GM19043 (cell line): ENCODE measurements at regions not wholly inside any gene's neighbourhood (a gene's known extent, or its start where the extent isn't known, plus 50 kb on each side); places are given as distances from the start of the nearest gene placed in this dataset.

Experiments
- ATAC-seq: cut with Tn5 transposase; IDR thresholded peaks from one replicate; pipeline ENCODE4 v1.9.1; 2021; ENCODE audit warnings: low read depth; ENCODE audit not compliant: unreplicated experiment

GRCh38 chr10:78404296-78404695 is 370.6 kb downstream of the RPS24 start:
- no peak for ATAC-seq

GRCh38 chr10:78405231-78405630 is 371.6 kb downstream of the RPS24 start:
- no peak for ATAC-seq

DNA sequence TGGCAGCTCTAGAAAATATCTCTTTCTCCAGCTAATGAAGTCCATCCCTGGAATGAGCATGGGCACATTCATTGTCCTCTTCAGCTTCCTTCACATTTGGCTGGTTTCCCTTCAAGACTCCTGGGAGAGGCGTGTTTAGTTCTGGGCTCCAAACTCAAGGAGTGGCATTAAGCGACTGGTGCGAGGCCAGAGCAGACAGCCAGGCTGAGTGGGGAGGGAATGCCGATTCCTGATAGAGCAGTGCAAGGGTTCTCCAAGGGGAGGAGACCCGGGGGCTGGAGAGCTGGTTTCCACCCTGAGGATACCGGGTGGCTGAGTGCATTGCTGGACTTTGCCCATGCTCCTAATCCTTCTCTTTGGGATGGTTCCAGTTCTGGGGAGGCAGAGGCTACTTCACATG is 372.1 kb downstream of the RPS24 start:
- ATAC-seq = no peak

- no peak for ATAC-seq
These were observed 373.0 kb downstream of the RPS24 start for GRCh38 chr10:78406648-78407008.

GRCh38 chr10:78407009-78407711 is 373.5 kb downstream of the RPS24 start:
- no peak for ATAC-seq

DNA sequence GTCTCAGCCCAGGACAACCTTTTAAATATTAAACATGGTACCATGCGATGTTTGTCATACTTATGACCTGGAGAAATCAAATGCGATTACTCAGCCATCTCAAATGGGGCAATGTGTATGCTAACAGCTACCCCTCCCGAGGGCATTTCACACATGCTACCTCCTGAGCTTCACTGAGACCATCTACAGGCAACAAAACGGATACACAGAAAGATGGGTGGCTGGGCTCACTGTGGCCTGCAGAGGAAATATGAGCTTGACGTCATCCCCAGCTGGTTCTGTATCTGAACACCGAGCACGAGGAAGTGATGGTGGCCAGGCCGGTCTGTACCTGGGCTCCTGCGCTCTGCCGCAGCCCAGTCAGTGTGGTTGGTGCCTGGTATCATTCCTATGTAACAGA is 374.3 kb downstream of the RPS24 start:
- ATAC-seq = no peak

DNA sequence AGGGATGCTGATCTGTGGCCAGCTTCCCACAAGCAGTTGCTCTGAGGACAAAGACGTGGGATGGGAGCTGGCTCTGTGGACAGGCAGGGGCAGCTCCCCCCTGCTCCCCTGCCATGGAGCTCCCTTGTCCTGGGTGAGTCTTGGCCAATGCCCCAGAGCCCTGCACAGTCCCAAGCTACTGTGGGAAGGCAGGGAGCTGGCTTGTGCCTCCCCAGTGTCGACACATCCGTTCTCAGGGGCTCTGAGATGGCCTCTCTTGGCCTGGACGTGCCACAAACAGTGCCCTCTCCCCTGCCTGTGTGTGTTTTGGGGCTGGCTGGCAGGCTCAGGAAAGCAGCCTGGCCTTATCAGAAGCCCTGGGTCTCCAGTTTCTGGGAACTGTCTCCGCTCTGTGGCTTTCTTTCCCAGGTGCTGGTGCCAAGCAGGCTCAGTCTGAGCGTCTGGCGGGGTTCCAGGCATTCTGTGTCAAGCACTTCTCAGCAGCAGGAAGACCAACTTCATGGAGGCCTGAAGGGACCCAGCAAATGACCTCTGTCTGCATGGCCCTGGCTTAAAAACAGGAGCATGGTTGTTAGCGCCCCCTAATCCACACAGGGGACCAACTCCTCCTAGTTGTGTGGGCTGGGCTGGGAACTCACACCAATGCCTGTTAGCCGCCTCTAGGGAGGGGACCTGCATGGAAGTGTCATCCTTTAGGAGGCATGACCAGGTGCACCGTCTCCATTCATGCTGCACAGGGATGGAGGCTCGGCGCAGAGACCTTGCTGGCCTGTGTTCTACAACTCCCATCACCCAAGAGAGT is 375.2 kb downstream of the RPS24 start:
- ATAC-seq = no peak

GRCh38 chr10:78410046-78410965 is 376.6 kb downstream of the RPS24 start:
- ATAC-seq = no peak

- ATAC-seq = no peak
These were observed 378.1 kb downstream of the RPS24 start for GRCh38 chr10:78411716-78412115.

GRCh38 chr10:78412605-78413004 is 378.9 kb downstream of the RPS24 start:
- no peak for ATAC-seq

DNA sequence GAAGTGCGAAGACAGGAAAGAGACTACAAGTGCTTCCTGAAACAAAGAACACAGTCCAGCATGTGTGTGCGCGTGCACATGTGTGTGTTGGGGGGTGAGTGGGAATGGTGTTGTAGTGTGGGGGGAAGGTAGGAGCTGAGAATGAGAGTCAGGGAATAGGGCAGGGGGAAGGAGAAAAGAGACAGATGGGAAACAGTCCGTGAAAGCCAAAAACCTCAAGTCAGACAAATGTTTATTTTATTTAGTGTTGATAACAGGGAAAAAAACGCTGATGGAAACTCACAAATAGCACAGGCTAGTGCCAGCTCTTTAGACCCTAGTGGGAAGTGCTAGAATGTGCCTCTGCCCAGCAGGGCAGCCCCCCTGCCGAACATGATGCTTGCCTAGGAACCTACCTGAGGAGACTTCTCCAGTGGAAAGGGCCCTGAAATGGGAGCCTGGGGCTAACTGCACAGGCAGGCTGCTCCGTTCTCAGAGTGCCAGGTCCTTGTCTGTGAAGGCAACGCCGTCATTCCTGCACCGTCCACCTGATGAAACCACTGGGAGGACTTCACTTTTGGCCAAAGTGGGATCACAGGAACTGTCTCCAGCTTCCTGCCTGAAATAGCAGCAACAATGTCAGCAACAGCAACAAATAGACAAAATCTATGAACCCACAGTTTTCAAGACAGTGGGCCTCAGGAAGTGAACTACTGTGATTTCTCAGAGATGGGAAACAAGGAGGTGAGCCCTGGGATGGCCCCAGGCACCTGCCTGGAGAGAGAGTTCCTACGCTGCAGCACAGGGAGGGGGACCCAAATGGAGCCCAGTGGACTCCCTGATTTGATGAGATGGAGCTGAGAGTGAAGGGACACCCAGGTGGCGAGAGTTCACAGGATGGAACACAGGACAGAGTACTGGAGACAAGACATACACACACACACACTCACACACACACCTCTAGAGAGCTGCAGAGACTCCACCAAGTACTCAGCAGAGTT is 379.7 kb downstream of the RPS24 start:
- no peak for ATAC-seq

DNA sequence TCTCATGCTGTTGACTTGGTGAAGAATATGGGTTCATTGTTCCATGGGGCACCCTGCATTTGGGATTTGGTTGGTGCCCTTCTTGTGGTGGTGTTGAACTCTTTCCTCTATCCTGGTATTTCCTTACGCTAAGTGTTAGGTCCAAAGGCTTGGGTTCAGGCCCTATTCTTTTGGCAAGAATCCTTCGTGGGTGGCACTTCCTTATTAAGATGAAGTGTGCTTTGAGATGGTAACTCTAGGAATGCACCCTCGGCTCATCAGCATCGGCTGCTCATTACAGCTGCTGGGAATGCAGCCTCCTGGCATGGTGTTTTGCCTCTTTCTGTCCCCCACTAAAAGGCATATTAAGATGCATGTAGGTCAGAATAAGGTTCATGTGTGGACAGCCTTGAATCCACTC is 380.7 kb downstream of the RPS24 start:
- ATAC-seq = no peak

DNA sequence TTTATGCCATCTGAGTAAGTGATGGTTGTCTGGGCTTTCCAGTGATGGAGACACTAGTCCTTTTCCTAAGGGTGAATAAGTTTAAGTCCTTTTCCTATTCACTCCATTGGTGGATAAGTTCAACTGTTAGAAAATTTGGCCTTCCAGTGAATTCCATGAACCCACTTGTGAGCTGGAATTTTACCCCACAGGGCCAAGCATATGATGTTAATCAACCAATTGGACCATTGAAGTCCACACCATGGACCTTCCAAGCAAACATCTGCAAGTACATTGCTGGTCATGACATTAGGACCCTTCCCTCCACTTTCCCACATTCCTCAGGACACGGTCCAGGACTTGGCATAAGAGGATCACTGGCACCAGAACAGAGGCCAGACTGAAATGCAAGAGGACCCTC is 381.4 kb downstream of the RPS24 start:
- no peak for ATAC-seq

GRCh38 chr10:78416031-78417011 is 382.7 kb downstream of the RPS24 start:
- ATAC-seq = no peak

DNA sequence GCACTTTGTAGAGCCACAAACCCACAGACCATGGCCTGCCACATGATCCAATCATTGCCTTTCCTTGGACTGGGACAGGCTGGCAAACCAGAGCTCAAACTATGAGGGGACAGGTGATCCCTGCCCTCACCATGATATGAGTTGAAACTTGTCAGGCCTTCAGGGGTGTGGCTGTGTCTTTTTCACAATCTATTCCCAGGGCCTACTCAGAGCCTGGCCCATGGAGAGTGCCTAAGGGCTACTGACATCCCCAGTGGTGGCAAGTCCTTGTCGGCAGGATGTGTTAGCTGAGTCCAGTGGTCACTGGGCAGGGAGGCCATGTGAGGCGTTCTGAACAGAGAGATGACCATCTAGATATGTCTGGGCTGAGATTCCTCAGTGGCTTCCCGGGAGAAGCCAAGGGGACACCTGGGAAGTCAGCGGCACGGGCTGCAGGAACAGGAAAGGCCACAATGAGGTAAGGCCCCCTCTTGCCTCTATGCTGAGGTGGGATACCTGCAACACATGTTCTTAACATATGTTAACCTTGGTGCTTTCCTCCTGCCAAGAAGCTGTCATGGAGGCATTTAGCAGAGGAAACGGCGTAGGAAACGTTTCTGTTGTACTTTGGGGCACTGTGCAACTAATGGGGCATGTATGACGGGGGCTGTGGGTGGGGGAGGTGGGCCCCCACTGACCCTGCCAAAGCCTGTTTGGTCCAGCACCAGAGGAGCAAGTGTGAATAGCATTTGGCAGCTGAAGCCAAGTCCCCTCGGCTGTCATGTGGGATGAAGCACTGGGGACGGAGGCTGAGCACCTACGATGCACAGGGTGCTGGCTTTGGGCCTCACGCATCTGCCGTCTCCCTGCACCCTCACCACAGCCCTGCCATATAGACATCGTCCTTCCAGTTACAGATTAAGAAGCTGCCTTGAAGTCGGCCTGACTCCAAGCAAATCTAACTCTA is 384.0 kb downstream of the RPS24 start:
- no peak for ATAC-seq

DNA sequence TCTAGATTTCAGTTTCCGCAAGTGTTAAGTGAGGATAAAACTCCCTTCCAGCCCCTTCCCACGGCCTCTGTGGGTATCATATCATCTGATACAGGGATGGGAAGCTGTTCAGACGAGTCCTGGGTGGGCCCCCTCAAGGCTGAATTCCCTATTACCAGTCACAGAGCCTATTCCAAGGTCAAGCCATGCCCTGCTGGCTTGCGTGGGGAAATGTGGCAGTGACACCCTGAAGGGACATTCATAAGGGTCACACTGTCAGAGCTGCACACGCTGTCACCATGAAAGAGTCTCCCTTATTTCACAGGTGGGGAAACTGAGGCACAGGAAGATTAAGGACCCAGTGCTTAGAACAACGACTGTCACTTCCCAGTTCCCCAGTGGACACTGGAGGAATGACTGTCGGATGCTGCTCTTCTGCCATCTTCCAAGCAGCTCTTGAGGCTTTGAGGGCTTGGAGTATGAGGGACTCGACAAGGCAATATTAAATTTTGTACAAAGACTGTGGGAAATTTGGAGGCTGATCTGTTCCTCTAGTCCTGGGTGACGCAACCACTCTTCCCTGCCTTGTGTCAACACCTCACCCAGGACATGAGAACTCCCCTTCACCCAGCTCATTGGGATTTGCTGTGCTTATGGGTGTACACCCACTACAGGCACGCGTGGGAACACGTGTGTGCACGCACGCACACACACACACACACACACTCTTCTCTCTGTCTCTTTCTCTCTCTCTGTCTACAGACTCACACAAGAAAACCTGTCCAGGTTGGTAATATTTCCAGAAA is 386.0 kb downstream of the RPS24 start:
- no peak for ATAC-seq
